ENCODE measurements at regions not wholly inside any gene's neighbourhood (a gene's known extent, or its start where the extent isn't known, plus 50 kb on each side); places are given as distances from the start of the nearest gene placed in this dataset.
"Not testable (repeated sequence)": the region's sequence is repeated elsewhere in the genome, so short reads cannot be mapped to it uniquely, and the experiment has no call there.

GRCh38 chr17:34740565-34741520 is 161.5 kb downstream of the TMEM132E start:
- Mint-ChIP-seq H3K36me3 (ENCODE audit: low read depth) (no peaks in the 10 kb centered on the region), H3K27me3 (peaks cover 3% of the 10 kb centered on the region), H3K4me3 (no peak overlapping the region), H3K27ac (no peak overlapping the region), H3K9me3 (no peaks in the 10 kb centered on the region), H3K4me1 (ENCODE audit: low read depth) (no peaks in the 10 kb centered on the region)
- ChIA-PET POLR2A (no interaction called here), CTCF (interaction anchor here (1.0 kb wide), 1 partner anchor 199 kb away, joined by 3 read pairs; no protein-coding TSS in a partner anchor)
- intact Hi-C loops (cut with micrococcal nuclease): no loop called here
- DNase-seq (no peak), ATAC-seq (no peak)
- TF ChIP-seq, protein P1, sequence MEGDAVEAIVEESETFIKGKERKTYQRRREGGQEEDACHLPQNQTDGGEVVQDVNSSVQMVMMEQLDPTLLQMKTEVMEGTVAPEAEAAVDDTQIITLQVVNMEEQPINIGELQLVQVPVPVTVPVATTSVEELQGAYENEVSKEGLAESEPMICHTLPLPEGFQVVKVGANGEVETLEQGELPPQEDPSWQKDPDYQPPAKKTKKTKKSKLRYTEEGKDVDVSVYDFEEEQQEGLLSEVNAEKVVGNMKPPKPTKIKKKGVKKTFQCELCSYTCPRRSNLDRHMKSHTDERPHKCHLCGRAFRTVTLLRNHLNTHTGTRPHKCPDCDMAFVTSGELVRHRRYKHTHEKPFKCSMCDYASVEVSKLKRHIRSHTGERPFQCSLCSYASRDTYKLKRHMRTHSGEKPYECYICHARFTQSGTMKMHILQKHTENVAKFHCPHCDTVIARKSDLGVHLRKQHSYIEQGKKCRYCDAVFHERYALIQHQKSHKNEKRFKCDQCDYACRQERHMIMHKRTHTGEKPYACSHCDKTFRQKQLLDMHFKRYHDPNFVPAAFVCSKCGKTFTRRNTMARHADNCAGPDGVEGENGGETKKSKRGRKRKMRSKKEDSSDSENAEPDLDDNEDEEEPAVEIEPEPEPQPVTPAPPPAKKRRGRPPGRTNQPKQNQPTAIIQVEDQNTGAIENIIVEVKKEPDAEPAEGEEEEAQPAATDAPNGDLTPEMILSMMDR (IDR thresholded peaks at IDR 0.05): no peak

DNA sequence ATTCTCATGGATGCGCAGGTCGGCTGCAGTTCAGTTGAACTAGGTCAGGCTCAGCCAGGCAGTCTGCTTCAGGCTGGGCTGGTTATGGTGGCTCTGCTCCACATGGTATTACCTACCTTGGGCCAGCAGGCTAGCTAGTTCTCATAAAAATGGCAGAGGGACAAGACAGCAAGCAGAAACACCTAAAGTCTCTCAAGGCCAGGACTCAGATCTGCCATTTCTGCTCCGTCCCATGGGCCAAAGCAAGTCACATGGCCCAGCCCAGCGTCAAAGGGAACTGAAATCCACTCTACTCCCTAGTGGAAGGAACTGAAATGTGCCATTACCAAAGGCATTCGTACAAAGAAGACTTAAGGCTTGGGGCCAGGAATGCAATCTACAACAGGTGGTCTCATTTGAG is 160.0 kb downstream of the TMEM132E start:
- ATAC-seq: no peak
- ChIA-PET CTCF (interaction anchor here (1.0 kb wide), 1 partner anchor 197 kb away, joined by 3 read pairs; no protein-coding TSS in a partner anchor), POLR2A (no interaction called here)
- Mint-ChIP-seq H3K9me3 (no peaks in the 10 kb centered on the region), H3K4me1 (ENCODE audit: low read depth) (no peaks in the 10 kb centered on the region), H3K36me3 (ENCODE audit: low read depth) (no peaks in the 10 kb centered on the region), H3K4me3 (no peak overlapping the region), H3K27me3 (peaks cover 6% of the 10 kb centered on the region), H3K27ac (no peak overlapping the region)
- intact Hi-C loops (cut with micrococcal nuclease): no loop called here
- TF ChIP-seq, protein P1 (IDR thresholded peaks at IDR 0.05): no peak
- no peak for DNase-seq

- H3K27ac Mint-ChIP-seq; H3K27me3 Mint-ChIP-seq; ATAC-seq; H3K4me3 Mint-ChIP-seq; POLR2A ChIA-PET; CTCF ChIA-PET; intact Hi-C loops (cut with micrococcal nuclease); H3K36me3 Mint-ChIP-seq (ENCODE audit: low read depth); H3K9me3 Mint-ChIP-seq; H3K4me1 Mint-ChIP-seq (ENCODE audit: low read depth); DNase-seq: not testable (repeated sequence)
Observed at GRCh38 chr17:34737673-34738072, 158.3 kb downstream of the TMEM132E start.

DNA sequence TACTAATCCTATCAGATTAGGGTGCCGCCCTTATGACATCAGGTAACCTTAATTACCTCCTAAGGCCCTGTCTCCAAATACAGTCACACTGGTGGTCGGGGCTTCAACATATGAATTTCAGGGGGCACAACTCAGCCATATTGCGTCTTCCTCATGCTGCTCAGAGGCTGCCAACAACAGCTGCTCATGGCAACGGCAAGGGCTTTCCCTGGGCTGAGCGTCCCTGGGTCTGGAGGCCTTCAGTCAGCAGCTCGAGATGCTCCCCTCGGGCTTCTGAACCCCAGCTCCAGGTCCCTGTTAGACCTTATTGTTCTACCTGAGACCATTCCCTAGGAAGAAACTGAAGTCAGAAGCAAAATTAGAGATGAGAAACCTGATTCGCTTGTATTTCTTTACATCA is 157.2 kb downstream of the TMEM132E start:
- H3K4me1 Mint-ChIP-seq (ENCODE audit: low read depth): no peaks in the 10 kb centered on the region
- ChIA-PET CTCF (no interaction called here), POLR2A (no interaction called here)
- no peak overlapping the region for H3K4me3 Mint-ChIP-seq
- no peaks in the 10 kb centered on the region for H3K36me3 Mint-ChIP-seq (ENCODE audit: low read depth)
- H3K9me3 Mint-ChIP-seq: no peaks in the 10 kb centered on the region
- ATAC-seq (no peak), DNase-seq (no peak)
- intact Hi-C loops (cut with micrococcal nuclease): no loop called here
- no peak overlapping the region for H3K27ac Mint-ChIP-seq
- TF ChIP-seq, protein P1 (IDR thresholded peaks at IDR 0.05): no peak
- H3K27me3 Mint-ChIP-seq: peaks cover 7% of the 10 kb centered on the region

- no peak for ATAC-seq
- no peaks in the 10 kb centered on the region for H3K4me1 Mint-ChIP-seq (ENCODE audit: low read depth)
- CTCF ChIA-PET: no interaction called here
- H3K36me3 Mint-ChIP-seq (ENCODE audit: low read depth): no peaks in the 10 kb centered on the region
- POLR2A ChIA-PET: no interaction called here
- TF ChIP-seq, protein P1 (IDR thresholded peaks at IDR 0.05): no peak
- no peak overlapping the region for H3K4me3 Mint-ChIP-seq
- peaks cover 7% of the 10 kb centered on the region for H3K27me3 Mint-ChIP-seq
- intact Hi-C loops (cut with micrococcal nuclease): no loop called here
- H3K27ac Mint-ChIP-seq: no peak overlapping the region
- no peaks in the 10 kb centered on the region for H3K9me3 Mint-ChIP-seq
- no peak for DNase-seq
Observed at GRCh38 chr17:34733333-34733732, 154.0 kb downstream of the TMEM132E start.
